ENCODE measurements at regions not wholly inside any gene's neighbourhood (a gene's known extent, or its start where the extent isn't known, plus 50 kb on each side); places are given as distances from the start of the nearest gene placed in this dataset.
"Not testable (repeated sequence)": the region's sequence is repeated elsewhere in the genome, so short reads cannot be mapped to it uniquely, and the experiment has no call there.

GRCh38 chr11:44454666-44455065 is 110.8 kb upstream of the CD82 start:
- no peak for FAIRE-seq

- FAIRE-seq: no peak
Measured at GRCh38 chr11:44456544-44457300, 108.7 kb upstream of the CD82 start.

GRCh38 chr11:44457862-44458261 is 107.6 kb upstream of the CD82 start:
- FAIRE-seq: no peak

- no peak for FAIRE-seq
Measured at GRCh38 chr11:44463751-44464150, 101.7 kb upstream of the CD82 start.

GRCh38 chr11:44464741-44465140 is 100.7 kb upstream of the CD82 start:
- FAIRE-seq: no peak

- no peak for FAIRE-seq
Measured at GRCh38 chr11:44466531-44467205, 98.8 kb upstream of the CD82 start.

GRCh38 chr11:44467413-44467812 is 98.0 kb upstream of the CD82 start:
- FAIRE-seq: no peak

- no peak for FAIRE-seq
Measured at GRCh38 chr11:44467931-44468330, 97.5 kb upstream of the CD82 start.

GRCh38 chr11:44468345-44468988 is 97.0 kb upstream of the CD82 start:
- FAIRE-seq: no peak

GRCh38 chr11:44469412-44469811 is 96.1 kb upstream of the CD82 start:
- FAIRE-seq: no peak

GRCh38 chr11:44470854-44471253 is 94.6 kb upstream of the CD82 start:
- FAIRE-seq: no peak

- no peak for FAIRE-seq
Measured at GRCh38 chr11:44471603-44472002, 93.9 kb upstream of the CD82 start.

GRCh38 chr11:44472916-44473315 is 92.5 kb upstream of the CD82 start:
- no peak for FAIRE-seq

GRCh38 chr11:44474702-44475101 is 90.8 kb upstream of the CD82 start:
- FAIRE-seq: no peak

- no peak for FAIRE-seq
Measured at GRCh38 chr11:44475114-44475686, 90.3 kb upstream of the CD82 start.

- FAIRE-seq: not testable (repeated sequence)
Measured at GRCh38 chr11:44482338-44482737, 83.1 kb upstream of the CD82 start.

- FAIRE-seq: no peak
Measured at GRCh38 chr11:44483919-44484610, 81.4 kb upstream of the CD82 start.

GRCh38 chr11:44488165-44488965 is 77.1 kb upstream of the CD82 start:
- FAIRE-seq: no peak

- no peak for FAIRE-seq
Measured at GRCh38 chr11:44493383-44493782, 72.1 kb upstream of the CD82 start.

GRCh38 chr11:44493930-44494329 is 71.5 kb upstream of the CD82 start:
- no peak for FAIRE-seq

- FAIRE-seq: no peak
Measured at GRCh38 chr11:44494785-44495184, 70.7 kb upstream of the CD82 start.

GRCh38 chr11:44496391-44496790 is 69.1 kb upstream of the CD82 start:
- FAIRE-seq: no peak
